ENCODE measurements at regions not wholly inside any gene's neighbourhood (a gene's known extent, or its start where the extent isn't known, plus 50 kb on each side); places are given as distances from the start of the nearest gene placed in this dataset.

- POLR2A ChIA-PET: no interaction called here
- Histone ChIP-seq H3K4me2 (ENCODE audit: control insufficient read depth, insufficient read depth) (no peak overlapping the region), H3K4me3 (no peak overlapping the region), H3K9me3 (replicated peaks; ENCODE audit: control insufficient read depth, insufficient read depth, low read length) (no peaks in the 10 kb centered on the region), H3K9ac (ENCODE audit: control insufficient read depth, insufficient read depth, low read length) (no peak overlapping the region), H3K27ac (ENCODE audit: control insufficient read depth, insufficient read depth) (no peak overlapping the region), H3K27me3 (replicated peaks in 1 of 2; ENCODE audit: control insufficient read depth in 2 of 2, insufficient read depth in 2 of 2, low read length in 1 of 2) (no peaks in the 10 kb centered on the region), H4K20me1 (ENCODE audit: control insufficient read depth, insufficient read depth) (no peaks in the 10 kb centered on the region), H3K4me1 (ENCODE audit: control insufficient read depth, insufficient read depth, low read length) (no peaks in the 10 kb centered on the region), H3K79me2 (ENCODE audit: control insufficient read depth, insufficient read depth, low read length) (no peaks in the 10 kb centered on the region), H3K36me3 (ENCODE audit: control insufficient read depth in 2 of 2, insufficient read depth in 2 of 2, low read length in 1 of 2) (no peaks in the 10 kb centered on the region), H2AFZ (ENCODE audit: control insufficient read depth, low read depth, low read length) (no peak overlapping the region)
- DNase-seq (ENCODE audit: low read depth, low spot score): no peak
- SMC1A ChIA-PET (ENCODE audit: uncharacterized antibody, unreplicated experiment): no interaction called here
- CTCF ChIA-PET: no interaction called here
- FAIRE-seq: no peak
- RAD21 ChIA-PET (ENCODE audit: unreplicated experiment): no interaction called here
- no peak; the same call in 2 of the 3 replicates for ATAC-seq
- in situ Hi-C loops (cut with MboI): no loop called here
- WGBS (ENCODE audit: insufficient coverage, insufficient replicate concordance, low lambda C conversion rate, missing lambda C conversion rate): 17% methylated on average over 2 of the region's 2 CpGs
- no TSS peak for BruUV-seq (replicated peaks)
- intact Hi-C loops (cut with micrococcal nuclease; ENCODE audit: unreplicated experiment): no loop called here
- TF ChIP-seq NRF1 (conservative IDR thresholded peaks at IDR 0.05; ENCODE audit: low read depth, low read length): no peak
- TF ChIP-seq TAF1 (IDR thresholded peaks at IDR 0.05; ENCODE audit: borderline replicate concordance, low read depth, low read length): no peak
- no peak for TF ChIP-seq ESRRA (IDR thresholded peaks at IDR 0.05; ENCODE audit: low read length)
- TF ChIP-seq PBX3 (IDR thresholded peaks at IDR 0.05; ENCODE audit: insufficient replicate concordance, low read depth, low read length): no peak
- TF ChIP-seq USF2 (IDR thresholded peaks at IDR 0.05; ENCODE audit: borderline replicate concordance, low read depth, low read length): no peak
- no peak for TF ChIP-seq SMC3 (IDR thresholded peaks at IDR 0.05; ENCODE audit: borderline replicate concordance, low read length)
- TF ChIP-seq RAD51 (IDR thresholded peaks at IDR 0.05): no peak
- TF ChIP-seq STAT1 (conservative IDR thresholded peaks at IDR 0.05): no peak
- no peak for TF ChIP-seq ZNF622 (IDR thresholded peaks at IDR 0.05)
- TF ChIP-seq ZNF687 (IDR thresholded peaks at IDR 0.05): no peak
- TF ChIP-seq SIN3A (IDR thresholded peaks at IDR 0.05; ENCODE audit: low read depth, low read length): no peak
Measured at GRCh38 chr4:169909897-169910296, 116.3 kb downstream of the MFAP3L start.

Measured in GM12878 (cell line).